GM12874 (cell line): ENCODE measurements at regions not wholly inside any gene's neighbourhood (a gene's known extent, or its start where the extent isn't known, plus 50 kb on each side); places are given as distances from the start of the nearest gene placed in this dataset.

ENCODE experiments used
- TF ChIP-seq, protein P1 (sequence below): IDR thresholded peaks from 2 replicates; pipeline ENCODE4 v1.5.1; 2011; ENCODE audit warnings: low read depth, mild to moderate bottlenecking, control low read depth, low read length, moderate library complexity; ENCODE audit not compliant: insufficient read depth

DNA sequence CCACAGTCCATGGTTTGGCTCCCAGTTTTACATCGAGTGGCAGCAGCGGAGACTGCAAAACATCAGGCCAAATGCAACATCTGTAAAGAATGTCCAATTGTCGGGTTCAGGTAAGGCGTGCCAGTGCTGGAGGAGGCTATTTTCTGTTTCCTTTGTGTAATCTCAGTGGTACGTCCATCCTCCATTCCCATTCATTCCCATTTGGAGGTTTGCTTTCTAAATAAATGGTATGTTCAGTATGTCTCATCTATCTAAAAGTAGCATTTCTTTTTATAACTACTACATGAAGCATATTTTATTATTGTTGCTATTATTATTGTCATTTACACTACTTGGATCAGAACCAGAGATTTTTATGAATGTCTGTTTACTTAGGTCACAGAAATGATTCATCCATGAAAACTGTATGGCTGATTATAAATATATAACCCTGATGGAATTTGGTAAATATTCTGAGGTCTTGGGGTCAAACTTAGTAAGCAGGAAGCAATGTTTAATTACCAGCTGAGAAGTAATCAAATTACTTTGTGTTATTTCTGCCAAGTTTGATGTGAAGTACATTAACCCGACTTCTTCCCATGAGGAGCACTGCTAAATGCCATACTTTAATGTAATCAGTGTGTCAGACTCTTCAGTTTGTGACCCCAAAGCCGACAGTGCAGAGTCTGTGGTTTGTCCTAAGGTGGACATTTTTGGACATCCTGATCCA, 512.9 kb downstream of the UTRN start:
- TF ChIP-seq, protein P1, sequence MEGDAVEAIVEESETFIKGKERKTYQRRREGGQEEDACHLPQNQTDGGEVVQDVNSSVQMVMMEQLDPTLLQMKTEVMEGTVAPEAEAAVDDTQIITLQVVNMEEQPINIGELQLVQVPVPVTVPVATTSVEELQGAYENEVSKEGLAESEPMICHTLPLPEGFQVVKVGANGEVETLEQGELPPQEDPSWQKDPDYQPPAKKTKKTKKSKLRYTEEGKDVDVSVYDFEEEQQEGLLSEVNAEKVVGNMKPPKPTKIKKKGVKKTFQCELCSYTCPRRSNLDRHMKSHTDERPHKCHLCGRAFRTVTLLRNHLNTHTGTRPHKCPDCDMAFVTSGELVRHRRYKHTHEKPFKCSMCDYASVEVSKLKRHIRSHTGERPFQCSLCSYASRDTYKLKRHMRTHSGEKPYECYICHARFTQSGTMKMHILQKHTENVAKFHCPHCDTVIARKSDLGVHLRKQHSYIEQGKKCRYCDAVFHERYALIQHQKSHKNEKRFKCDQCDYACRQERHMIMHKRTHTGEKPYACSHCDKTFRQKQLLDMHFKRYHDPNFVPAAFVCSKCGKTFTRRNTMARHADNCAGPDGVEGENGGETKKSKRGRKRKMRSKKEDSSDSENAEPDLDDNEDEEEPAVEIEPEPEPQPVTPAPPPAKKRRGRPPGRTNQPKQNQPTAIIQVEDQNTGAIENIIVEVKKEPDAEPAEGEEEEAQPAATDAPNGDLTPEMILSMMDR, result no peak

GRCh38 chr6:144804246-144804790, 519.2 kb downstream of the UTRN start:
- TF ChIP-seq, protein P1, result no peak

- TF ChIP-seq, protein P1, result no peak
Observed at GRCh38 chr6:144805049-144805448, 519.9 kb downstream of the UTRN start.

- TF ChIP-seq, protein P1, result no peak
Observed at GRCh38 chr6:144806222-144806621, 521.1 kb downstream of the UTRN start.

DNA sequence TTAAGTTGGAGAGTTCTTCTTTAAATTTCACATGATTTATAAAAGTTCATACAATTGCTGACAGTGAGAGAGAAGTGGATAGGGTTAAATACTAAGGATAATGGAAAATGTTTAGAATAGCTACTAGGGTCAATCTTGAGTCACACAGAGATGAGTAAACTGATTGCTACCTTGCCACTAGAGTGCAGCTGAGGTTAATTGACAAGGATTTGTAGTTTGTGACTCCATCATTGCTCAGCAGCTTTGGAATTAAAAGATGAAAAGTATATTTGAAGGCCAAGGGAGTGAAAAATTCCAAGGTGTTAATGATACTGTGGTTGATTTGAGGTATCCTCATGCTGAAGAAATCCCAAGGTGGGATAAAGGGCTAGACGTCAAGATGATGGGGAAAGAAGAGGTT, 524.0 kb downstream of the UTRN start:
- TF ChIP-seq, protein P1, result no peak

DNA sequence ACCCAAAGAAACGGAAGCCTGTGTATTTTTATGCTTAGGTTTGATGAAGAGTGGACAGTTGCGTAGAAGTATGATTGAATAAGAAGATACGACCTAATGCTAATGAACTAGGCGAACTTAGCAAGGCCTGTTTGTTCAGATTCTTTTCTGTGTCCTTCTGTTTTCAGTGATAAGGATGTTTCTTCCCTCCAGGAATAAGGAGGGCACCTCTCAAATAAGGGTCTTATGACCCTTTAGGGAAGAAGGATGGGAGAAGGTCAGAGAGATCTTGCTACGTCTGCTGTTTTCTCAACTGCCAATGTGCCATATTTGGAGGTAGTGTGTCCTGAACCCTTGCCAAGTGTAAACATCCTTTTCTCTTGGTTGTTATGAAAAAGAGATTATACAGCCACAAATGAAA, 524.8 kb downstream of the UTRN start:
- TF ChIP-seq, protein P1, result no peak

GRCh38 chr6:144811140-144811539, 526.0 kb downstream of the UTRN start:
- TF ChIP-seq, protein P1, result no peak
